ENCODE measurements at regions not wholly inside any gene's neighbourhood (a gene's known extent, or its start where the extent isn't known, plus 50 kb on each side); places are given as distances from the start of the nearest gene placed in this dataset.
"Not testable (repeated sequence)": the region's sequence is repeated elsewhere in the genome, so short reads cannot be mapped to it uniquely, and the experiment has no call there.

DNA sequence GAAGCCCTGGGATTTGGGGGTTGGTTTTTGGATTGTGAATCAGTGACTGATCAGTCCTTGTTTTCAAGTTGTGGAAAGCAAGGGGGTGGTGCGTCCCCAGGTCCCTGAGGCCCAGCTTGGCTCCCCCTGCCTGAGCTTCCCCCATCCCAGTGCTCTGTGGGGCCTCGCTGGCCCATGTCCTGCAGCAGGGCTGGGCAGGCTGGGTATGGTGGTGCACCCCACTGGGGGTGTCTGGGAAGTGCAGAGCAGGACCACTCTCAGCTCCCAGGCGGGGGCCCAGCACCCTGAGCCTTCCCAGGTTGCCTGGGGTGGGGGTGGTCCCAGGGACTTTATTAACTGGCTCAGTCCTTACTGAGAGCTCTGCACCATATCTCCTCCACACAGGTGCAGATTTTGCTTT, 483.3 kb downstream of the TUBA3C start:
- TF ChIP-seq, protein P1, sequence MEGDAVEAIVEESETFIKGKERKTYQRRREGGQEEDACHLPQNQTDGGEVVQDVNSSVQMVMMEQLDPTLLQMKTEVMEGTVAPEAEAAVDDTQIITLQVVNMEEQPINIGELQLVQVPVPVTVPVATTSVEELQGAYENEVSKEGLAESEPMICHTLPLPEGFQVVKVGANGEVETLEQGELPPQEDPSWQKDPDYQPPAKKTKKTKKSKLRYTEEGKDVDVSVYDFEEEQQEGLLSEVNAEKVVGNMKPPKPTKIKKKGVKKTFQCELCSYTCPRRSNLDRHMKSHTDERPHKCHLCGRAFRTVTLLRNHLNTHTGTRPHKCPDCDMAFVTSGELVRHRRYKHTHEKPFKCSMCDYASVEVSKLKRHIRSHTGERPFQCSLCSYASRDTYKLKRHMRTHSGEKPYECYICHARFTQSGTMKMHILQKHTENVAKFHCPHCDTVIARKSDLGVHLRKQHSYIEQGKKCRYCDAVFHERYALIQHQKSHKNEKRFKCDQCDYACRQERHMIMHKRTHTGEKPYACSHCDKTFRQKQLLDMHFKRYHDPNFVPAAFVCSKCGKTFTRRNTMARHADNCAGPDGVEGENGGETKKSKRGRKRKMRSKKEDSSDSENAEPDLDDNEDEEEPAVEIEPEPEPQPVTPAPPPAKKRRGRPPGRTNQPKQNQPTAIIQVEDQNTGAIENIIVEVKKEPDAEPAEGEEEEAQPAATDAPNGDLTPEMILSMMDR (IDR thresholded peaks at IDR 0.05), result not testable (repeated sequence)
- not testable (repeated sequence) for TF ChIP-seq ZFX (IDR thresholded peaks at IDR 0.05; ENCODE audit: borderline replicate concordance)

All from 22Rv1 (cell line).